ENCODE measurements at regions not wholly inside any gene's neighbourhood (a gene's known extent, or its start where the extent isn't known, plus 50 kb on each side); places are given as distances from the start of the nearest gene placed in this dataset.

DNA sequence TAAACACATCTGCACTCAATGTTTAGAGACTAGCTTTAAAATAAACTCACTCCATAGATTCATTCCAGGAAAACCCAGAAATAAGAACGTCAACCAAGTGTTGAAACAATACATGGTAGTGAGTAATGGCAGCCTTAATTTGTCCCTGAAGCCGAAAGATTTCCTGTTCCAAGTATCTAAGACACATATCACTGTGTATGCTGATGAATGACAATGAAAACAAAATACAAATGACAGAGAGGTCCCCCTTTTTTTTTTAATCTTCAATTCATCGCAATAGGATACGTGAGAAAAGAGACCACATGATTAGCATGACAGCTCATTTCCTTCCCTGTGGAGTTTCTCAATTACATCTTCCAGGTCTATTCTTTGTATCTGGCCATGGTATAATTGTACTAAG, 160.5 kb upstream of the STK17B start:
- DNase-seq (no peak), ATAC-seq (no peak)
- Mint-ChIP-seq H3K4me1 (no peaks in the 10 kb centered on the region), H3K36me3 (no peaks in the 10 kb centered on the region), H3K4me3 (no peak overlapping the region), H3K9me3 (no peaks in the 10 kb centered on the region), H3K27ac (no peak overlapping the region), H3K27me3 (ENCODE audit: low read depth in 2 of 2) (peaks cover 7 to 13% of the 10 kb centered on the region in 2 donors)
- H3K36me3 ChIP-seq (ENCODE audit: control insufficient read depth, insufficient read depth, low read length): no peaks in the 10 kb centered on the region
- WGBS (ENCODE audit: insufficient coverage): 42% methylated on average over 2 of the region's 4 CpGs
- H3K4me1 ChIP-seq (ENCODE audit: control insufficient read depth, insufficient read depth, low read length): no peaks in the 10 kb centered on the region
- no peak overlapping the region for H3K27ac ChIP-seq (ENCODE audit: low read length)
- H3K9me3 ChIP-seq (ENCODE audit: control insufficient read depth, insufficient read depth, low read length): no peaks in the 10 kb centered on the region
- TF ChIP-seq, protein P1, sequence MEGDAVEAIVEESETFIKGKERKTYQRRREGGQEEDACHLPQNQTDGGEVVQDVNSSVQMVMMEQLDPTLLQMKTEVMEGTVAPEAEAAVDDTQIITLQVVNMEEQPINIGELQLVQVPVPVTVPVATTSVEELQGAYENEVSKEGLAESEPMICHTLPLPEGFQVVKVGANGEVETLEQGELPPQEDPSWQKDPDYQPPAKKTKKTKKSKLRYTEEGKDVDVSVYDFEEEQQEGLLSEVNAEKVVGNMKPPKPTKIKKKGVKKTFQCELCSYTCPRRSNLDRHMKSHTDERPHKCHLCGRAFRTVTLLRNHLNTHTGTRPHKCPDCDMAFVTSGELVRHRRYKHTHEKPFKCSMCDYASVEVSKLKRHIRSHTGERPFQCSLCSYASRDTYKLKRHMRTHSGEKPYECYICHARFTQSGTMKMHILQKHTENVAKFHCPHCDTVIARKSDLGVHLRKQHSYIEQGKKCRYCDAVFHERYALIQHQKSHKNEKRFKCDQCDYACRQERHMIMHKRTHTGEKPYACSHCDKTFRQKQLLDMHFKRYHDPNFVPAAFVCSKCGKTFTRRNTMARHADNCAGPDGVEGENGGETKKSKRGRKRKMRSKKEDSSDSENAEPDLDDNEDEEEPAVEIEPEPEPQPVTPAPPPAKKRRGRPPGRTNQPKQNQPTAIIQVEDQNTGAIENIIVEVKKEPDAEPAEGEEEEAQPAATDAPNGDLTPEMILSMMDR (IDR thresholded peaks at IDR 0.05): no peak
- H3K27me3 ChIP-seq (ENCODE audit: control insufficient read depth, insufficient read depth, low read length): no peaks in the 10 kb centered on the region
- intact Hi-C loops (cut with micrococcal nuclease): no loop called here
- no peak overlapping the region for H3K4me3 ChIP-seq (ENCODE audit: low read length)

DNA sequence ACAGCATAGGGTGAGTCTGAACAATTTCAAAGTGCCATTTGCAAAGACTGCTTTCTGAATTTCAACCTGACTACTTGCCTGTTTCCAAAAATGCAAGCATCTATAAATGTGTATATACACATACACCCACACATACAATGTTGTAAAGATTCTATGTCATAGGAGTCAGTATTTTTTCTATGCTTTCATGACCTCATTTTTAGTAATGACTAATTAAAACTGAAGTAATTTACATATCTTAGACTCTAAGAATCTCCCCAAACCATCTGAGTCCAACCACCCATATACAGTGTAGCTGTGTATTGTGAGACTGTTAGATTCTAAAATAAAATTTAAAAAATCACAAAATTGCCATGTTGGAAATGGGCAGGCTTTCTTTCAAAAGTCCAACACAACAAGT, 162.0 kb upstream of the STK17B start:
- no peaks in the 10 kb centered on the region for H3K36me3 Mint-ChIP-seq
- ATAC-seq (no peak), DNase-seq (no peak)
- H3K9me3 ChIP-seq (ENCODE audit: control insufficient read depth, insufficient read depth, low read length): no peaks in the 10 kb centered on the region
- no peak overlapping the region for H3K27ac ChIP-seq (ENCODE audit: low read length)
- TF ChIP-seq, protein P1 (IDR thresholded peaks at IDR 0.05): no peak
- H3K4me1 Mint-ChIP-seq: no peaks in the 10 kb centered on the region
- H3K27me3 Mint-ChIP-seq (ENCODE audit: low read depth in 2 of 2): peaks cover 7 to 13% of the 10 kb centered on the region in 2 donors
- intact Hi-C loops (cut with micrococcal nuclease): no loop called here
- no peak overlapping the region for H3K4me3 ChIP-seq (ENCODE audit: low read length)
- no peak overlapping the region for H3K4me3 Mint-ChIP-seq
- H3K9me3 Mint-ChIP-seq: no peaks in the 10 kb centered on the region
- no peak overlapping the region for H3K27ac Mint-ChIP-seq
- no peaks in the 10 kb centered on the region for H3K4me1 ChIP-seq (ENCODE audit: control insufficient read depth, insufficient read depth, low read length)
- no peaks in the 10 kb centered on the region for H3K27me3 ChIP-seq (ENCODE audit: control insufficient read depth, insufficient read depth, low read length)
- no peaks in the 10 kb centered on the region for H3K36me3 ChIP-seq (ENCODE audit: control insufficient read depth, insufficient read depth, low read length)

DNA sequence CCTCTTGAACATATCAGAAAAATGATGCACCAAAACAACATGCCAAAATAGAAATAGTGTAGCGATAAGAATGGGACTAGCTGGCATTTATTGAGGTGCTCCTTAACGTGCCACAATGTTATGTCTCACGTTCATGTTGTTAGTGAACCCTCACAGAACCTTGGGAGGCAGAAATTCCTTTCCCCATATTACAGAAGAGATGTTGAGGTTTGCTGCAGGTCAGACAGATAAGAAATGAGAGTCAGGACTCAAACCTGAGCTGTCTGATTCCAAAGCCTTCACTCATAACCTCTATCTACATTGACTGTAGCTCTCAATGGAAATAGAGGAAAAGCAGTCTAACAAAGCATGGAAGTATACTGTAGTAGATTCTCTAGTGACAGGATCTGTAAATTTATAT, 163.3 kb upstream of the STK17B start:
- Histone ChIP-seq H3K9me3 (ENCODE audit: control insufficient read depth, insufficient read depth, low read length) (no peaks in the 10 kb centered on the region), H3K4me3 (ENCODE audit: low read length) (no peak overlapping the region), H3K27me3 (ENCODE audit: control insufficient read depth, insufficient read depth, low read length) (no peaks in the 10 kb centered on the region), H3K4me1 (ENCODE audit: control insufficient read depth, insufficient read depth, low read length) (no peaks in the 10 kb centered on the region), H3K36me3 (ENCODE audit: control insufficient read depth, insufficient read depth, low read length) (no peaks in the 10 kb centered on the region), H3K27ac (ENCODE audit: low read length) (no peak overlapping the region)
- Mint-ChIP-seq H3K27me3 (ENCODE audit: low read depth in 2 of 2) (peaks cover 7 to 13% of the 10 kb centered on the region in 2 donors), H3K4me1 (no peaks in the 10 kb centered on the region), H3K36me3 (no peaks in the 10 kb centered on the region), H3K9me3 (no peaks in the 10 kb centered on the region), H3K4me3 (no peak overlapping the region), H3K27ac (no peak overlapping the region)
- ATAC-seq (no peak), DNase-seq (no peak)
- intact Hi-C loops (cut with micrococcal nuclease): no loop called here
- no CpG with 5 or more reads among the region's 3 CpGs for WGBS (ENCODE audit: insufficient coverage)
- TF ChIP-seq, protein P1 (IDR thresholded peaks at IDR 0.05): no peak

DNA sequence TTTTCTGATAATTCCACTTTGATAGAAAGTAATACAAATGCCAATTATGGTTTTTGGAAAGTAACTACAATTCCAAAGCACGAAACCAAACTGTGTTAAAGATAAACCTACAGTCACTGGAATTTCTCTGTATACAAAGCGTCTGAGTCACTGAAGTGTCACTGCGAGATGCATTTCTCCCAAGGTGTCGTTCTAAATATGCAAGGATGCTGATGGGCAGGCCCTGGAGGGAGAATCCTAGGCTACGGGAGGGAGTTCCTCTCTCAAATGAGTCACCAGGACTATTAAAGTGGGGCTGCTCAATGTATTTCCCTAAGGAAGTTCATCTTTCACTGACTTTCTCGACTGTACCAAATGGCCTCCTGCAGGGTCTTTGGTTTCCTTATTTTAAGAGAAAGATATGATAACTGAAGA, 163.8 kb upstream of the STK17B start:
- WGBS (ENCODE audit: insufficient coverage): 84% methylated on average over 5 of the region's 6 CpGs
- peaks cover 7 to 10% of the 10 kb centered on the region in 2 donors for H3K27me3 Mint-ChIP-seq (ENCODE audit: low read depth in 2 of 2)
- no peak overlapping the region for H3K27ac Mint-ChIP-seq
- TF ChIP-seq, protein P1 (IDR thresholded peaks at IDR 0.05): no peak
- no peak overlapping the region for H3K4me3 Mint-ChIP-seq
- ATAC-seq: no peak
- no peaks in the 10 kb centered on the region for H3K4me1 Mint-ChIP-seq
- intact Hi-C loops (cut with micrococcal nuclease): no loop called here
- Histone ChIP-seq H3K27ac (ENCODE audit: low read length) (no peak overlapping the region), H3K36me3 (ENCODE audit: control insufficient read depth, insufficient read depth, low read length) (no peaks in the 10 kb centered on the region), H3K9me3 (ENCODE audit: control insufficient read depth, insufficient read depth, low read length) (no peaks in the 10 kb centered on the region), H3K4me1 (ENCODE audit: control insufficient read depth, insufficient read depth, low read length) (no peaks in the 10 kb centered on the region), H3K4me3 (ENCODE audit: low read length) (no peak overlapping the region), H3K27me3 (ENCODE audit: control insufficient read depth, insufficient read depth, low read length) (no peaks in the 10 kb centered on the region)
- no peak for DNase-seq
- H3K9me3 Mint-ChIP-seq: no peaks in the 10 kb centered on the region
- no peaks in the 10 kb centered on the region for H3K36me3 Mint-ChIP-seq
